Activated B cell treated with CpG ODN at 0.5 μM for 24 hours (primary cell): ENCODE measurements at regions not wholly inside any gene's neighbourhood (a gene's known extent, or its start where the extent isn't known, plus 50 kb on each side); places are given as distances from the start of the nearest gene placed in this dataset.

Source experiments
- ATAC-seq: fragments of 200-7000 bp; cut with Tn5 transposase; one replicate; pipeline ENCODE4 v1.10.0; 2021; ENCODE audit warnings: low read depth, mild to moderate bottlenecking, moderate library complexity
- CTCF ChIA-PET: fragments of 350-600 bp; sonication (Branson Sonifier 250); formaldehyde crosslinking; loops from one replicate; lab custom pipeline; 2021; ENCODE audit warnings: antibody characterized with exemption; lab: Charles Lee
- POLR2A ChIA-PET: fragments of 350-600 bp; sonication (Branson Sonifier 250); formaldehyde crosslinking; loops from one replicate; lab custom pipeline; 2021; ENCODE audit warnings: antibody characterized with exemption; lab: Charles Lee
- DNase-seq: peaks from one replicate; pipeline ENCODE4 v3.0.0; 2022
- H3K27ac Mint-ChIP-seq: one replicate; pipeline ENCODE4 v1.8.0; 2020; ENCODE audit warnings: mixed read lengths
- H3K27me3 Mint-ChIP-seq: one replicate; pipeline ENCODE4 v1.8.0; 2021; ENCODE audit warnings: mixed read lengths
- H3K36me3 Mint-ChIP-seq: one replicate; pipeline ENCODE4 v1.8.0; 2021; ENCODE audit warnings: low read depth, mixed read lengths
- H3K4me1 Mint-ChIP-seq: one replicate; pipeline ENCODE4 v1.8.0; 2021; ENCODE audit warnings: mixed read lengths
- H3K4me3 Mint-ChIP-seq: one replicate; pipeline ENCODE4 v1.8.0; 2020; ENCODE audit warnings: mild to moderate bottlenecking, mixed read lengths
- H3K9me3 Mint-ChIP-seq: one replicate; pipeline ENCODE4 v1.8.0; 2020; ENCODE audit warnings: mixed read lengths
- intact Hi-C: fragments of 100-400 bp; cut with micrococcal nuclease; formaldehyde crosslinking; loops from one replicate; pipeline ENCODE4 v1.15.1; 2024
- TF ChIP-seq, protein P1 (sequence below): fragments of 200-600 bp; IDR thresholded peaks from one replicate; pipeline ENCODE4 v1.8.0; 2022; ENCODE audit warnings: antibody characterized with exemption, mild to moderate bottlenecking

DNA sequence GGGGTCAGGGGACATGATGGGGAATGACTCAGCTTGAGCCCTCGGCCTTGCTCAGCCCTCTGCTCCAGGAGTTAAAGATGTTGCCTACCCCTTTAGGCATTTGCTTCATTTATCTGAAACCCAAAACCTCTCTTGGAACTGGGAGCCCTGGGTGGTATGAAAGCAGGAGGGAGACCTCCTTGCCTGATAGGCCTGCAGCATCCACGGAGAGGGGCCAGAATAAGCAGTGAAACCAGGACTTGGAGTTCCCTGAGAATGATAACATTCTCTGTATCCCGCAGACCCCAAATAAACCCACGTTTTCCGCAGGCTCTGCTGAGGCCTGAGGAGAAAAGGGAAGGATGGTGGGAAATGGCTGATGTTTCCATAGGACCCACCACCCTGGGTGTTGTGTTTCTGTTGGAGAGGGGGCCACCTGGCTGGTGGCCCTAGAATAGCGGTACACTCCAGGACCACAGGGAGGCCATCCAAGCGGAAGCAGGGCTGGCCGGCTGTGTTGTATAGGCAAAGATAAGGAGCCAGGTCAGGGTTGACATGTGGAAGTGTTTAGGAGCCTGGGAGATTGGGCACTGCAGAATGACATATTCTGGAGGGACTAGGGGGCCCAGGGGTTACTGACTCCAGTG is 77.4 kb downstream of the FOXD2 start:
- Mint-ChIP-seq H3K4me1 (no peaks in the 10 kb centered on the region), H3K9me3 (peaks cover 9% of the 10 kb centered on the region), H3K36me3 (no peaks in the 10 kb centered on the region), H3K27me3 (peaks cover 43% of the 10 kb centered on the region), H3K4me3 (no peak overlapping the region), H3K27ac (no peak overlapping the region)
- intact Hi-C loops = no loop called here
- POLR2A ChIA-PET = no interaction called here
- TF ChIP-seq, protein P1, sequence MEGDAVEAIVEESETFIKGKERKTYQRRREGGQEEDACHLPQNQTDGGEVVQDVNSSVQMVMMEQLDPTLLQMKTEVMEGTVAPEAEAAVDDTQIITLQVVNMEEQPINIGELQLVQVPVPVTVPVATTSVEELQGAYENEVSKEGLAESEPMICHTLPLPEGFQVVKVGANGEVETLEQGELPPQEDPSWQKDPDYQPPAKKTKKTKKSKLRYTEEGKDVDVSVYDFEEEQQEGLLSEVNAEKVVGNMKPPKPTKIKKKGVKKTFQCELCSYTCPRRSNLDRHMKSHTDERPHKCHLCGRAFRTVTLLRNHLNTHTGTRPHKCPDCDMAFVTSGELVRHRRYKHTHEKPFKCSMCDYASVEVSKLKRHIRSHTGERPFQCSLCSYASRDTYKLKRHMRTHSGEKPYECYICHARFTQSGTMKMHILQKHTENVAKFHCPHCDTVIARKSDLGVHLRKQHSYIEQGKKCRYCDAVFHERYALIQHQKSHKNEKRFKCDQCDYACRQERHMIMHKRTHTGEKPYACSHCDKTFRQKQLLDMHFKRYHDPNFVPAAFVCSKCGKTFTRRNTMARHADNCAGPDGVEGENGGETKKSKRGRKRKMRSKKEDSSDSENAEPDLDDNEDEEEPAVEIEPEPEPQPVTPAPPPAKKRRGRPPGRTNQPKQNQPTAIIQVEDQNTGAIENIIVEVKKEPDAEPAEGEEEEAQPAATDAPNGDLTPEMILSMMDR = no peak
- CTCF ChIA-PET = no interaction called here
- ATAC-seq (no peak), DNase-seq (no peak)

DNA sequence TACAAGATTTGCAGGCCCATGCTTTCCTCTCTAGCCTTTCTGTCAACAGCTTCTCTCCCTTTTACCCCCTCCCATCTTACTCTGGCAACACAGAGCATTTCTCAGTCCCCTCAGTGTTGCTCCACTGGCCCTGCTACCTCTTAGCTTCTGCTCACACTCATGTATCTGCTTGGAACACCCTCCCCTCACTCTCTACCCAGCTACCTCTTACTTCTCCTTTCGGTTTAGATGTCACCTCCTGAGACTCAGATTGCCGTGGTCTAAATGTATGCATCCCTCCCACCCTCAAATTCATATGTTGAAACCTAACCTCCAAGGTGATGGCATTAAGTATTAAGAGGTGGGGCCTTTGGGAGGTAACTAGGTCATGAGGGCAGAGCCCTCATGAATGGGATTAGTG is 80.1 kb downstream of the FOXD2 start:
- CTCF ChIA-PET = interaction anchor here (0.6 kb wide), 1 partner anchor 147 kb away, joined by 3 read pairs; no protein-coding TSS in a partner anchor
- peaks cover 36% of the 10 kb centered on the region for H3K27me3 Mint-ChIP-seq

DNA sequence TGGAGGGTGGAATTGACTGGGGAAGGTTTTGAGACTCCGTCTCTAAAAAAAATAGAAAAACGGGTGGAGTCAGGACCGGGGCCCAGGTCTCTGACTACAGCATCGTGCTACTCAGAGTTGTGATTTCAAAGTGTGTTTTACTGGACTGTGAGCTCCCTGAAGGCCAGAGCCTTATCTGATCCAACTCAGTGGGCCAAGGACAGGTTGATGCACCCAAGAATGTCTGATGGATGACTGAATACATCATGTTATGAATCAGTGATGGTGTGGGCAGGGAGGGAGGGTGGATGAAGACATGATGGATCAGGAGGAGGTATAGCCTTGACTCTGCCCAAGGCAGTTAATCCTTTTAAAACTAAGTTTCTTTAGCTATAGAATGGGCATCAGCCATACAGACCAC is 81.6 kb downstream of the FOXD2 start:
- TF ChIP-seq, protein P1 = no peak
- no peaks in the 10 kb centered on the region for H3K36me3 Mint-ChIP-seq
- ATAC-seq (no peak), DNase-seq (no peak)
- intact Hi-C loops = no loop called here
- H3K27ac Mint-ChIP-seq = no peak overlapping the region
- peaks cover 25% of the 10 kb centered on the region for H3K27me3 Mint-ChIP-seq
- H3K9me3 Mint-ChIP-seq = peaks cover 2% of the 10 kb centered on the region
- CTCF ChIA-PET = no interaction called here
- POLR2A ChIA-PET = no interaction called here
- H3K4me3 Mint-ChIP-seq = no peak overlapping the region
- H3K4me1 Mint-ChIP-seq = no peaks in the 10 kb centered on the region

More for the DNA sequence above, 80.1 kb downstream of the FOXD2 start:
- DNase-seq (no peak), ATAC-seq (no peak)
- Mint-ChIP-seq H3K9me3 (peaks cover 9% of the 10 kb centered on the region), H3K4me1 (no peaks in the 10 kb centered on the region), H3K4me3 (no peak overlapping the region), H3K36me3 (no peaks in the 10 kb centered on the region), H3K27ac (no peak overlapping the region)
- POLR2A ChIA-PET = no interaction called here
- intact Hi-C loops = no loop called here
- TF ChIP-seq, protein P1 = no peak

DNA sequence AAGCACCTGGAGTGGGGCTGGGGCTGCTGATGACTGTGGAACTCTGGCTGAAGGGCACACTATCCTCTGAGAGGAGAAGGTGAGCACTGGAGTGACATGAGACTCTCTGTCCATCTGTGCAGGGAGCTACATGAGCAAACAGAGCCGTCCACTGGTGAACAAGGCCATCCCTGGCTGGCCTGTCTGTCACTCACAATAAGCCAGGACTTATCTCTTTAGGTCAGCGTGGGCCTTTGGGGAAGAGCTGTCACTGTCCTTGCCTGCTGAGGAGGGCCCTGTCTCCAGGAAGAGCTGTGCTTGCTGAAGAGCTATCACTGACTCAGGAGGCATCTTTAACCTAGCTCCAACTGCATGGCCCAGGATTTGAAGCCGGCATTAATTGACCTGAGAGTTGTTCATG is 82.1 kb downstream of the FOXD2 start:
- TF ChIP-seq, protein P1 = no peak
- Mint-ChIP-seq H3K9me3 (no peaks in the 10 kb centered on the region), H3K4me3 (no peak overlapping the region), H3K27ac (no peak overlapping the region), H3K27me3 (peaks cover 27% of the 10 kb centered on the region), H3K4me1 (no peaks in the 10 kb centered on the region), H3K36me3 (no peaks in the 10 kb centered on the region)
- intact Hi-C loops = no loop called here
- ATAC-seq = no peak
- DNase-seq = no peak
- CTCF ChIA-PET = no interaction called here
- POLR2A ChIA-PET = no interaction called here

DNA sequence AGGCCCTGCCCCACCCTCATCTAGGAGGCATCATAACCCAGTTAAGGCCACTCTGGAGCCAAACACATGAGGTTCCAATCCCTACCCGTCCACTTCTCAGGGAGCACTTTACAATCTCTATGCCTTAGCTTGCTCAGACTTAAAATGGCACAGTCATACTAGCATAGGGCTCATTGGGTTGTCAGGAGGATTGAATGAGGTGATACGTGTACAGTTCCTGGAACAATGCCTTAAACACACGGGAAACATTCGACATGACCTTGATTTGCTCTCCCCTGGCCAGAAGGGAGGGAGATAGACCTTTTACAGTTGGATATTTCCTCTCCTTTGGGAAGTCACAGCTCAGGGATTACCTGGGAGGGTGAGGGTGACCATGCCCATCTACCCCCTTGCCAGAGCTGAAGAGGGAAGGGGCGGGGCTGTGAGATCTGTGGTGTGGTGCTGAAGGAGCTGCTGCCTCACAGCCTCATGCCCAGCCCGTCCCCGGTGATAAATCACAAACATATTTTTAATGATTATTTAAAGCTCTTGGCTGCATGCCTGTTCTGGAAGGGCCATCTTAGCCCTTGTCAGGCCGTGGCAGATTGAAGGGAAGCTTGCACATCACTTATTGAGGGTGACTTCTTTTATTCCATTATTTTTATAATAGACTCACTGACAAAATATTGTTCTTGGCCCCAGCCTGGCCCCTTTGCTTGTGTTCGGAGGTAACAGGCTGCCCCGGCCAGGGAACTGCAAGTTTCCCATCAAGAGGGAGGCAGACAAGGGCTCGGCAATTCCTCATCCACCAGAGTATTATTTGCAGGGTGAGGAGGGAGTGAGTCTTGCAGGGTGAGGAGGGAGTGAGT is 83.4 kb downstream of the FOXD2 start:
- ATAC-seq (no peak), DNase-seq (no peak)
- no peak overlapping the region for H3K27ac Mint-ChIP-seq
- TF ChIP-seq, protein P1 = no peak
- peaks cover 2% of the 10 kb centered on the region for H3K9me3 Mint-ChIP-seq
- CTCF ChIA-PET = no interaction called here
- intact Hi-C loops = no loop called here
- POLR2A ChIA-PET = no interaction called here
- no peaks in the 10 kb centered on the region for H3K4me1 Mint-ChIP-seq
- peaks cover 34% of the 10 kb centered on the region for H3K27me3 Mint-ChIP-seq
- no peak overlapping the region for H3K4me3 Mint-ChIP-seq
- no peaks in the 10 kb centered on the region for H3K36me3 Mint-ChIP-seq
